HEK293T (cell line): ENCODE measurements at regions not wholly inside any gene's neighbourhood (a gene's known extent, or its start where the extent isn't known, plus 50 kb on each side); places are given as distances from the start of the nearest gene placed in this dataset.
A peak's percentile ranks its signal among the peaks of the same experiment; 100 is the strongest.

Experiments
- CTCF ChIA-PET: fragments of 350-600 bp; formaldehyde crosslinking; extraction: SDS; loops from one replicate; lab custom pipeline; 2021; ENCODE audit warnings: antibody characterized with exemption, inconsistent platforms; lab: Yijun Ruan, JAX
- POLR2A ChIA-PET: fragments of 350-600 bp; formaldehyde crosslinking; extraction: SDS; loops from one replicate; lab custom pipeline; 2020; ENCODE audit warnings: antibody characterized with exemption, inconsistent platforms; lab: Yijun Ruan, JAX
- DNase-seq: peaks from one replicate; pipeline ENCODE4 v3.0.0; 2012; ENCODE audit warnings: mixed read lengths; ENCODE audit errors: extremely low spot score
- ARNT ChIP-seq: fragments of 450-650 bp; IDR thresholded peaks from 2 replicates; pipeline ENCODE4 v1.6.1; 2017; ENCODE audit warnings: mild to moderate bottlenecking
- BHLHE40 ChIP-seq: fragments of 450-650 bp; IDR thresholded peaks from 2 replicates; pipeline ENCODE4 v1.6.1; 2016; ENCODE audit warnings: mild to moderate bottlenecking, moderate library complexity, borderline replicate concordance
- CTBP1 ChIP-seq: fragments of 450-650 bp; IDR thresholded peaks from 2 replicates; pipeline ENCODE4 v1.6.1; 2016; ENCODE audit warnings: borderline replicate concordance
- ELF4 ChIP-seq: fragments of 450-650 bp; IDR thresholded peaks from 2 replicates; pipeline ENCODE4 v1.6.1; 2017; ENCODE audit warnings: antibody characterized with exemption
- FOXA1 ChIP-seq: fragments of 450-650 bp; IDR thresholded peaks from 2 replicates; pipeline ENCODE4 v1.6.1; 2016; ENCODE audit warnings: mild to moderate bottlenecking
- FOXK2 ChIP-seq: fragments of 450-650 bp; IDR thresholded peaks from 2 replicates; pipeline ENCODE4 v1.6.1; 2016; ENCODE audit warnings: mild to moderate bottlenecking
- FOXM1 ChIP-seq: fragments of 450-650 bp; IDR thresholded peaks from 2 replicates; pipeline ENCODE4 v1.6.1; 2017; ENCODE audit warnings: mild to moderate bottlenecking, borderline replicate concordance
- HDGF ChIP-seq: fragments of 450-650 bp; IDR thresholded peaks from 2 replicates; pipeline ENCODE4 v1.6.1; 2017; ENCODE audit warnings: antibody characterized with exemption, borderline replicate concordance
- L3MBTL2 ChIP-seq: fragments of 450-650 bp; conservative IDR thresholded peaks from 2 replicates; pipeline ENCODE4 v1.6.1; 2016; ENCODE audit warnings: mild to moderate bottlenecking
- LEF1 ChIP-seq: fragments of 450-650 bp; IDR thresholded peaks from 2 replicates; pipeline ENCODE4 v1.6.1; 2017; ENCODE audit warnings: mild to moderate bottlenecking, borderline replicate concordance
- NFRKB ChIP-seq: fragments of 450-650 bp; IDR thresholded peaks from 2 replicates; pipeline ENCODE4 v1.6.1; 2016; ENCODE audit warnings: mild to moderate bottlenecking, moderate library complexity
- SP1 ChIP-seq: fragments of 450-650 bp; IDR thresholded peaks from 2 replicates; pipeline ENCODE4 v1.6.1; 2017
- SUZ12 ChIP-seq: fragments of 450-650 bp; IDR thresholded peaks from 2 replicates; pipeline ENCODE4 v1.6.1; 2016; ENCODE audit warnings: mild to moderate bottlenecking
- TARDBP ChIP-seq: fragments of 450-650 bp; IDR thresholded peaks from 2 replicates; pipeline ENCODE4 v1.6.1; 2016
- ZNF384 ChIP-seq: fragments of 450-650 bp; IDR thresholded peaks from 2 replicates; pipeline ENCODE4 v1.6.1; 2016
- TF ChIP-seq, protein P1 (sequence below): fragments of 450-650 bp; IDR thresholded peaks from 2 replicates; pipeline ENCODE4 v1.6.1; 2016

DNA sequence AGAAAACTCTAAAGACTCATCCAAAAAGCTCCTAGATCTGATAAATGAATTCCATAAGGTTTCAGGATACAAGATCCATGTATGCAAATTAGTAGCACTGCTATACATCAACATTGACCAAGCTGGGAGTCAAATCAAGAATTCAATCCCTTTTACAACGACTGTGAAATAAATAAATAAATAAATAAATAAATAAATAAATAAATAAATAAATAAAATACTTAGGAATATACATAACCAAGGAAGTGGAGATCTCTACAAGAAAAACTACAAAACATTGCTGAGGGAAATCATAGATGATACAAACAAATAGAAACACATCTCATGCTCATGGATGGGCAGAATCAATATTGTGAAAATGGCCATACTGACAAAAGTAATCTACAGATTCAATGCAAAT lies 132.0 kb upstream of the NRSN1 start:
- POLR2A ChIA-PET, result no interaction called here
- TF ChIP-seq ZNF384 (no peak), CTBP1 (no peak), HDGF (no peak), FOXK2 (no peak), FOXM1 (no peak), SP1 (no peak), BHLHE40 (no peak), SUZ12 (no peak), FOXA1 (no peak), L3MBTL2 (no peak)
- TF ChIP-seq, protein P1, sequence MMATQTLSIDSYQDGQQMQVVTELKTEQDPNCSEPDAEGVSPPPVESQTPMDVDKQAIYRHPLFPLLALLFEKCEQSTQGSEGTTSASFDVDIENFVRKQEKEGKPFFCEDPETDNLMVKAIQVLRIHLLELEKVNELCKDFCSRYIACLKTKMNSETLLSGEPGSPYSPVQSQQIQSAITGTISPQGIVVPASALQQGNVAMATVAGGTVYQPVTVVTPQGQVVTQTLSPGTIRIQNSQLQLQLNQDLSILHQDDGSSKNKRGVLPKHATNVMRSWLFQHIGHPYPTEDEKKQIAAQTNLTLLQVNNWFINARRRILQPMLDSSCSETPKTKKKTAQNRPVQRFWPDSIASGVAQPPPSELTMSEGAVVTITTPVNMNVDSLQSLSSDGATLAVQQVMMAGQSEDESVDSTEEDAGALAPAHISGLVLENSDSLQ, result no peak
- DNase-seq, result no peak
- CTCF ChIA-PET, result no interaction called here

DNA sequence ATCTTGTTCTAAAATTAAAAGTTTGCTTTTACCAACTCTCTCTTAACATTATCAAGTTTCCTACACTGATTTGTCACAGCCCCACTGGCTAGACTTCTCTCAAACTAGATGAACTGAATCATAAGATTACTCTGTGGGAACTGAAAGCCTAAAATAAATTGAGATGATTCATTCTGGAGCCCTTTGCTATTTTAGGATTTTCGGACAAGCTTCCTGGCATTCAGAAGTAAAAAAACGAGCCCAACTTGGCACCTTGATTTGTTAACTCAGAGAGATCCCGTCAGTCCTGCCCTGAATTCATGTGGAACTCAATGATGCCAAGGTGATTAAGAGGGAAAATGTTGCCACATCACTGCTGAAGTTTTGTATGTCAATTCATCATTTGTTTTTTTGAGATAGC lies 122.0 kb upstream of the NRSN1 start:
- no peak for DNase-seq
- TF ChIP-seq, protein P1, result no peak
- TF ChIP-seq CTBP1 (no peak), LEF1 (no peak), ARNT (no peak), SP1 (no peak), FOXM1 (no peak), TARDBP (no peak), L3MBTL2 (no peak), ELF4 (no peak), NFRKB (no peak), SUZ12 (no peak), BHLHE40 (no peak), FOXK2 (no peak), FOXA1 (no peak), ZNF384 (no peak), HDGF (no peak)
- CTCF ChIA-PET, result no interaction called here
- POLR2A ChIA-PET, result no interaction called here

DNA sequence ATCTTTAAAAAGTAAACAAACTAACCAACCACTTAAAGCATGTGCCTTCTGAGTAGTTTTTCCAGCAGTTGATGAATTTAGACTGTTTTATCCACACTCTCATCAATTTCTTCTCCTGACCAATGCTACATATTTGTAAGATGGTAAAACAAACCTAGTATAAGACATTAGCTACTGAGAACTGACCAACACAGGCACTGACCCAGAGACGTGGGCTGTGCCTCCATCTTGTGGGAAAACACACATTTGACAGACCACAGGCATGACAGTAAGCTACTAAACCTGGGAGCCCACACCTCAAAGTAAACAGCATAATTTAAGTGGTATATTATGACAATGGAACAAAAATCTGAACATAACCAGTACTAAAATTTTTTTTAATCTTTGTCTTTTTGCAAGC lies 121.4 kb upstream of the NRSN1 start:
- TF ChIP-seq CTBP1 (no peak), TARDBP (no peak), BHLHE40 (no peak), SP1 (no peak), ELF4 (no peak), FOXK2 (no peak), L3MBTL2 (no peak), SUZ12 (no peak)
- TF ChIP-seq, protein P1, result no peak

DNA sequence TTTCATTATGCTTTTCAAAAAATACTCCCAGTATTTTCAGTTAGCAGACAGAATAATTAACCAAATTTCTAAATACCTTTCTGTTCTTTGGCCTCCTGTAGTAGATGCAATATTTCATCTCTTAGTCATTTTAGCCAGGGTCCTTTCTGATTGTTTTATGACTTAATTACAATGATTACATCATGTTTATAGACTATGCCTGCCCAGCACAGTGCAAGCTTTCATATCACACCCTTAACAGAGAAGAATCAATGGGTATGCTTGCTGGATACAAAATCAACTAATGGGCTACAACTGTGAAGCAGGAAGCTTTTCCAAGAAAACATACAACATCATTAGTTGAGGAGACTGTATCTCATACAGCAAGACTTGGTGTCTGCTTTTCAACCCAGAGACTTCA lies 119.8 kb upstream of the NRSN1 start:
- ChIA-PET CTCF (no interaction called here), POLR2A (no interaction called here)
- DNase-seq, result no peak
- no peak for TF ChIP-seq L3MBTL2
- TF ChIP-seq, protein P1, result 0 out of 2 replicates have a peak, but pooled peaks have one; percentile 12
- TF ChIP-seq FOXM1, result no peak

More for the DNA sequence above, 121.4 kb upstream of the NRSN1 start:
- DNase-seq, result no peak
- ChIA-PET POLR2A (no interaction called here), CTCF (no interaction called here)

DNA sequence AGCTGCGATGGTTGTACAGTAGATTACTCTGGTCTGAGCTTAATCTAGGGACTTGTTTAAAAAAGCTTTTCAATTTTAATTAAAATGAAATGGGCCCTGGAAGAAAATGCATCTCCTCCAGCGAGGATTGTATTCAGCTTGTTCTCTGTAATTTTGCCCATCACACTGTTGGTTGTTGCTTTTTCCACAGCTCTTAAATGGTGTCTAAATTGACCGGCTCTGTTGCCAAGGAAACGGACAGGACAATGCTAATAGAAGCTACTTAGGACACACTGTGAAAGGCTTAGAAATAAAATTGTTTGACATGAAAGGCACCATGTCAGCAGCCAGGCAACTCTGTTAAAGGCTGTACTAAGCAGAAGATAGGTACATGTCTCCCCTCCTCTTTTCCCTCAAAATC lies 116.7 kb upstream of the NRSN1 start:
- CTCF ChIA-PET, result no interaction called here

More for the DNA sequence above, 116.7 kb upstream of the NRSN1 start:
- POLR2A ChIA-PET, result no interaction called here
- DNase-seq, result no peak
- TF ChIP-seq, protein P1, result no peak
- TF ChIP-seq ARNT (no peak), LEF1 (no peak), BHLHE40 (no peak), SP1 (no peak), FOXA1 (no peak), TARDBP (no peak), ELF4 (no peak), FOXK2 (no peak), CTBP1 (no peak), ZNF384 (no peak), L3MBTL2 (no peak), NFRKB (no peak), HDGF (no peak)
